GM18519 (cell line): ENCODE measurements at regions not wholly inside any gene's neighbourhood (a gene's known extent, or its start where the extent isn't known, plus 50 kb on each side); places are given as distances from the start of the nearest gene placed in this dataset.
A peak's percentile ranks its signal among the peaks of the same experiment; 100 is the strongest.

Source experiments
- ATAC-seq: cut with Tn5 transposase; IDR thresholded peaks from one replicate; pipeline ENCODE4 v1.9.1; 2021; ENCODE audit warnings: mild to moderate bottlenecking, moderate library complexity; ENCODE audit not compliant: unreplicated experiment, low FRiP score

- no peak for ATAC-seq
These were observed 123.5 kb upstream of the LGALSL start for GRCh38 chr2:64330281-64331113.

- no peak for ATAC-seq
These were observed 122.8 kb upstream of the LGALSL start for GRCh38 chr2:64331114-64331645.

- no peak for ATAC-seq
These were observed 121.9 kb upstream of the LGALSL start for GRCh38 chr2:64331849-64332699.

- ATAC-seq: no peak
These were observed 117.8 kb upstream of the LGALSL start for GRCh38 chr2:64336171-64336570.

GRCh38 chr2:64337314-64337713, 116.6 kb upstream of the LGALSL start:
- no peak for ATAC-seq

- ATAC-seq: no peak
These were observed 115.9 kb upstream of the LGALSL start for GRCh38 chr2:64338108-64338507.

- peak; percentile 46 for ATAC-seq
These were observed 115.0 kb upstream of the LGALSL start for GRCh38 chr2:64338910-64339500.

GRCh38 chr2:64341461-64341860, 112.5 kb upstream of the LGALSL start:
- ATAC-seq: no peak

- no peak for ATAC-seq
These were observed 111.5 kb upstream of the LGALSL start for GRCh38 chr2:64342195-64343099.

GRCh38 chr2:64344999-64345576, 108.9 kb upstream of the LGALSL start:
- ATAC-seq: no peak

- ATAC-seq: no peak
These were observed 108.0 kb upstream of the LGALSL start for GRCh38 chr2:64345998-64346397.

GRCh38 chr2:64348386-64349130, 105.4 kb upstream of the LGALSL start:
- ATAC-seq: no peak

- ATAC-seq: no peak
These were observed 104.8 kb upstream of the LGALSL start for GRCh38 chr2:64349131-64349530.

- no peak for ATAC-seq
These were observed 103.0 kb upstream of the LGALSL start for GRCh38 chr2:64350996-64351395.

GRCh38 chr2:64352292-64352691, 101.7 kb upstream of the LGALSL start:
- ATAC-seq: no peak

GRCh38 chr2:64354857-64355680, 98.9 kb upstream of the LGALSL start:
- no peak for ATAC-seq

GRCh38 chr2:64356906-64357305, 97.1 kb upstream of the LGALSL start:
- no peak for ATAC-seq
